Smooth muscle cell (in vitro differentiated cells): ENCODE measurements at regions not wholly inside any gene's neighbourhood (a gene's known extent, or its start where the extent isn't known, plus 50 kb on each side); places are given as distances from the start of the nearest gene placed in this dataset.

Source experiments
- DNase-seq: peaks from one replicate; lab custom pipeline; 2025; ENCODE audit not compliant: unreplicated experiment; lab: John Stamatoyannopoulos, UW
- H2AFZ ChIP-seq: fragments of 200-600 bp; sonication (generic); 2 replicates; pipeline ENCODE4 v1.6.0; 2016; ENCODE audit warnings: antibody characterized with exemption, low read depth, mild to moderate bottlenecking
- H3F3A ChIP-seq: fragments of 200-600 bp; sonication (generic); 2 replicates; pipeline ENCODE4 v1.6.0; 2017; ENCODE audit warnings: antibody characterized with exemption, low read depth
- H3K27ac ChIP-seq: fragments of 200-600 bp; sonication (generic); 2 replicates; pipeline ENCODE4 v1.5.1; 2016; ENCODE audit warnings: low read depth, mild to moderate bottlenecking
- H3K27me3 ChIP-seq: fragments of 200-600 bp; sonication (generic); 2 replicates; pipeline ENCODE4 v1.6.1; 2016; ENCODE audit warnings: low read depth, mild to moderate bottlenecking
- H3K36me3 ChIP-seq: fragments of 200-600 bp; sonication (generic); 2 replicates; pipeline ENCODE4 v1.5.1; 2016; ENCODE audit warnings: low read depth
- H3K4me1 ChIP-seq: fragments of 200-600 bp; sonication (generic); 2 replicates; pipeline ENCODE4 v1.5.1; 2016; ENCODE audit warnings: low read depth
- H3K4me2 ChIP-seq: fragments of 200-600 bp; sonication (generic); 2 replicates; pipeline ENCODE4 v1.6.0; 2016; ENCODE audit warnings: mild to moderate bottlenecking
- H3K4me3 ChIP-seq: fragments of 200-600 bp; sonication (generic); 2 replicates; pipeline ENCODE4 v1.5.1; 2016; ENCODE audit warnings: mild to moderate bottlenecking
- H3K79me2 ChIP-seq: fragments of 200-600 bp; sonication (generic); 2 replicates; pipeline ENCODE4 v1.6.0; 2016; ENCODE audit warnings: low read depth, mild to moderate bottlenecking
- H3K9ac ChIP-seq: fragments of 200-600 bp; sonication (generic); 2 replicates; pipeline ENCODE4 v1.6.0; 2016; ENCODE audit warnings: low read depth
- H3K9me3 ChIP-seq: fragments of 200-600 bp; sonication (generic); replicated peaks from 2 replicates; pipeline ENCODE4 v1.5.1; 2016; ENCODE audit warnings: low read depth
- H4K20me1 ChIP-seq: fragments of 200-600 bp; sonication (generic); 2 replicates; pipeline ENCODE4 v1.6.0; 2016; ENCODE audit warnings: low read depth
- CTCF ChIP-seq: fragments of 200-600 bp; sonication (generic); IDR thresholded peaks from 2 replicates; pipeline ENCODE4 v1.5.1; 2017; ENCODE audit warnings: borderline replicate concordance, mild to moderate bottlenecking, antibody characterized with exemption; ENCODE audit not compliant: insufficient read depth, poor library complexity, severe bottlenecking
- WGBS: methylation state at CpG from one replicate; pipeline ENCODE4 v1.1.7; 2016; ENCODE audit warnings: low lambda C conversion rate; 5-methylcytosine and 5-hydroxymethylcytosine counted together

- H3K27me3 ChIP-seq: no peaks in the 10 kb centered on the region
- no peaks in the 10 kb centered on the region for H3K4me1 ChIP-seq
- no peaks in the 10 kb centered on the region for H3K9me3 ChIP-seq
These were observed 53.1 kb upstream of the ARRDC3 start for GRCh38 chr5:91436241-91436640.

GRCh38 chr5:91434348-91434747 is 51.2 kb upstream of the ARRDC3 start:
- no peaks in the 10 kb centered on the region for H3K79me2 ChIP-seq
- no peak for DNase-seq
- H2AFZ ChIP-seq: no peak overlapping the region
- H3K9ac ChIP-seq: no peak overlapping the region
- no peaks in the 10 kb centered on the region for H3K9me3 ChIP-seq
- no peaks in the 10 kb centered on the region for H3K4me1 ChIP-seq
- H3K36me3 ChIP-seq: no peaks in the 10 kb centered on the region
- H4K20me1 ChIP-seq: no peaks in the 10 kb centered on the region
- H3K4me3 ChIP-seq: no peak overlapping the region
- H3K27ac ChIP-seq: no peak overlapping the region
- H3K27me3 ChIP-seq: no peaks in the 10 kb centered on the region
- TF ChIP-seq CTCF: no peak
- H3F3A ChIP-seq: no peaks in the 10 kb centered on the region
- no peak overlapping the region for H3K4me2 ChIP-seq

More at GRCh38 chr5:91436241-91436640, 53.1 kb upstream of the ARRDC3 start:
- Histone ChIP-seq H3K27ac (no peak overlapping the region), H3K79me2 (no peaks in the 10 kb centered on the region), H3K9ac (no peak overlapping the region), H4K20me1 (no peaks in the 10 kb centered on the region), H3F3A (no peaks in the 10 kb centered on the region), H3K4me2 (no peak overlapping the region), H2AFZ (no peak overlapping the region), H3K4me3 (no peak overlapping the region), H3K36me3 (no peaks in the 10 kb centered on the region)
- TF ChIP-seq CTCF: no peak
- DNase-seq: no peak
- 82% methylated on average over 3 of the region's 3 CpGs for WGBS

- WGBS: 100% methylated on average over 1 of the region's 1 CpG
These were observed 50.7 kb upstream of the ARRDC3 start for GRCh38 chr5:91433861-91434260.

More at GRCh38 chr5:91433861-91434260, 50.7 kb upstream of the ARRDC3 start:
- no peaks in the 10 kb centered on the region for H3K79me2 ChIP-seq
- DNase-seq: no peak
- no peaks in the 10 kb centered on the region for H3K9me3 ChIP-seq
- no peak for TF ChIP-seq CTCF
- no peak overlapping the region for H2AFZ ChIP-seq
- H3K9ac ChIP-seq: no peak overlapping the region
- H3K36me3 ChIP-seq: no peaks in the 10 kb centered on the region
- no peaks in the 10 kb centered on the region for H3K4me1 ChIP-seq
- H3K27ac ChIP-seq: no peak overlapping the region
- H3K27me3 ChIP-seq: no peaks in the 10 kb centered on the region
- no peaks in the 10 kb centered on the region for H4K20me1 ChIP-seq
- H3F3A ChIP-seq: no peaks in the 10 kb centered on the region
- H3K4me3 ChIP-seq: no peak overlapping the region
- no peak overlapping the region for H3K4me2 ChIP-seq
